ENCODE measurements at regions not wholly inside any gene's neighbourhood (a gene's known extent, or its start where the extent isn't known, plus 50 kb on each side); places are given as distances from the start of the nearest gene placed in this dataset.
"Not testable (repeated sequence)": the region's sequence is repeated elsewhere in the genome, so short reads cannot be mapped to it uniquely, and the experiment has no call there.

- no peak for DNase-seq (ENCODE audit: low read depth, low spot score)
Measured at GRCh38 chr2:3116371-3116770, 261.2 kb downstream of the EIPR1 start.

DNA sequence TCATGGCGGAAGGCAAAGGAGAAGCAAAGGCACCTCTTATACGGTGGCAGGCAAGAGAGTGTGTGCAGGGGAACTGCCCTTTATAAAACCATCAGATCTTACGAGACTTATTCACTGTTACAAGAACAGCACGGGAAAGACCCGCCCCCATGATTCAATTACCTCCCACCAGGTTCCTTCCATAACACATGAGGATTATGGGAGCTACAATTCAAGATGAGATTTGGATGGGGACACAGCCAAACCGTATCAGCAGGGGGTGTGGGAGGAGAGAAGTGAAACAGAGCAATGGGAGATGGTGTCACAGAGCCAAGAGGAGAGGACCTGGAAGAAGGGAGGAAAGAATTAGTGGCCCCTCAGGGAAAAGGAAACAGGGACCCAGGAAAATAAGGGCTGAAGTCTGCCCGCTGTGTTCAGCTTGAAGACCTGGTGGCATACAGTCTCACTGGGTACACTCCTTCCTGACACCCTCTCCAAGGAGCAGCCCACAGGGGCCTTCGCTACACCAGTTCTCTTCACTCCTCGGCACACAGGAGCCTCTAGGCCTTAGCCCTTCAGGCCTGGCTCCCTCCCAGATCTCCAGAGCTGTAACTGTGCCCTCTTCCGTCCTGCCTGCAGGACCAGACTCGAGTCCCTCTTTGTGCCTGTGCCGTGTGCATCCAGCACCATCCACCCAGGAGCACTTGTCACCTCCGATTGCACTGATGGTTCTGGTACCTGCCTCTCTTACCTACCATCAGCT lies 262.1 kb downstream of the EIPR1 start:
- DNase-seq (ENCODE audit: low read depth, low spot score) = no peak

More at GRCh38 chr2:3116371-3116770, 261.2 kb downstream of the EIPR1 start:
- H3K27ac ChIP-seq = no peak overlapping the region

DNA sequence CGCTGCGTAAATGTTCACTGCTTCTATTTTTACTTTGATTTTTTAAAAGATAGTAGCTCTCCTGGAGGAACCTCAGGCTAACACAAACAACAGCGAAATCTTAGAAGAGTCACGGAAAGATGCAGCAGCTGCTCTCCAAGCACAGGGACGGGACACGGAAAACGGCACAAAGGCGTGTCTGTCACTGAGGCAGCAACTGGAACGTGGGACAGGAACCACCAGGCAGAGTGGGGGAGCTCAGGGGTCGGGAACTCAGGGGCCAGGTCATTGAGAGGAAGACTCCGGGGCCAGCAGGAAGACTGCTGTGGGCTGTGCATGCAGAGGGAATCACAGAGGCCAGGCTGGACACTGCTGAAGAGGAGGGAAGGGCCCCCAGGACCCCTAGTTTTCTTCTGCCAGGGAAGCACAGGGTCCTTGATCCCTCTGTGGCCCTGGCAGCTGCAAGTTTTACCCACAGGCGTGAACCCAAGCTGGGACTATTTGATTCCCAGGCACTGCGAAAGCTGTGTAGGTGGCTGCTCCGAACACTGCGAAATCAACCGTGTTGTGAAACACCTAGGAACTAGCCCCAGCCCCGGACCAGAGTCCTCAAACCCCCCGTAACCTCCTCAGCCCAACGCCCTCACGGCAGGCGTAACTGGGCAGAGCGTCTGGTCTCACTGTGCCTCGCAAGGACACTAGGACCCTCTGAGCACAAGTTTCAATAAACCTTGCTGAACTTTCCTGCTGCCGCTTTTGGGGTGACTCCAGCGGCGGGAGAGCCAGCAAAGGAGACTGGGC lies 263.0 kb downstream of the EIPR1 start:
- DNase-seq (ENCODE audit: low read depth, low spot score) = no peak
- no peak overlapping the region for H3K27ac ChIP-seq

More for the DNA sequence above, 262.1 kb downstream of the EIPR1 start:
- H3K27ac ChIP-seq = no peak overlapping the region

- no peak for DNase-seq (ENCODE audit: low read depth, low spot score)
- H3K27ac ChIP-seq = no peak overlapping the region
Measured at GRCh38 chr2:3113769-3114168, 263.8 kb downstream of the EIPR1 start.

DNA sequence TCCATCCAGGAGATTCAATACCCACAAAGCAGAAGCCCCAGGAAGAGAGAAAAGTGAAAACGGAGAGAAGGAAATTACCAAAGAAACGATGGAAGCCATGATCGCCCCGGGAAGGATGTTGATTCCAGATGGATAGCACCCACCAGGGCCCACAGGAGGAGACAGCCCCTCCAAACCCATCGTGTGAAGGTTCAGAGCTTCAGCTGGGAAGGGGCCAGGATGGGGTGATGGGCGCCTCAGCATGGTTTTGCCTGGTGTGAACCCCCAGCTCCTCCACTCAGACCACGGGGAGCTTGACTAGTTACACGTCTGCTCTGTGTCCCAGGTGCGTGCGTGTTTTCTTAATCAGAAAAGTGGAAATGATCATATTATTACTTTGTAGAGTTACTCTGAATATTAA lies 264.5 kb downstream of the EIPR1 start:
- DNase-seq (ENCODE audit: low read depth, low spot score) = no peak
- no peak overlapping the region for H3K27ac ChIP-seq

- H3K27ac ChIP-seq = no peak overlapping the region
- no peak for DNase-seq (ENCODE audit: low read depth, low spot score)
Measured at GRCh38 chr2:3112553-3112952, 265.1 kb downstream of the EIPR1 start.

DNA sequence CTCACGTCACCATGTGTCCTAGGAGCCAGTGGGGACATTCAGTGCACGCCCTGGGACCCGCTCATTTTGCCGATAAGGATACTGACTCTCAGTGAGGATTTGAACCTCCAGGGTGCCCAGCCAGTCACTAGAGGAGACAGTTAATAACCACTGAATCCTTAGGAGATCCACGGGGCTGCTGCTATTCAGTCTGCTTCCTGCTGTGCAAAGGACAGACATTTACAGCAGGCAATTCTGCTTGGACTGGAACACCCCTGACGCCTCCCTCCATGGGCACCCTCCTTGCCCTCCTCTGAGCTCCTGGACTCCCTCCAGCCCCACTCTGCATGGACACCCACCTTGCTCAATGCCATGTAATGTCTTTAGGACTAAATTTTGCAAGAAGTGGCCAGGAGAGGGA lies 265.5 kb downstream of the EIPR1 start:
- no peak for DNase-seq (ENCODE audit: low read depth, low spot score)
- no peak overlapping the region for H3K27ac ChIP-seq

- H3K27ac ChIP-seq = no peak overlapping the region
- no peak for DNase-seq (ENCODE audit: low read depth, low spot score)
Measured at GRCh38 chr2:3110994-3111666, 266.5 kb downstream of the EIPR1 start.

GRCh38 chr2:3110555-3110954 lies 267.1 kb downstream of the EIPR1 start:
- H3K27ac ChIP-seq = no peak overlapping the region
- no peak for DNase-seq (ENCODE audit: low read depth, low spot score)

- no peak for DNase-seq (ENCODE audit: low read depth, low spot score)
- H3K27ac ChIP-seq = no peak overlapping the region
Measured at GRCh38 chr2:3108710-3109702, 268.6 kb downstream of the EIPR1 start.

DNA sequence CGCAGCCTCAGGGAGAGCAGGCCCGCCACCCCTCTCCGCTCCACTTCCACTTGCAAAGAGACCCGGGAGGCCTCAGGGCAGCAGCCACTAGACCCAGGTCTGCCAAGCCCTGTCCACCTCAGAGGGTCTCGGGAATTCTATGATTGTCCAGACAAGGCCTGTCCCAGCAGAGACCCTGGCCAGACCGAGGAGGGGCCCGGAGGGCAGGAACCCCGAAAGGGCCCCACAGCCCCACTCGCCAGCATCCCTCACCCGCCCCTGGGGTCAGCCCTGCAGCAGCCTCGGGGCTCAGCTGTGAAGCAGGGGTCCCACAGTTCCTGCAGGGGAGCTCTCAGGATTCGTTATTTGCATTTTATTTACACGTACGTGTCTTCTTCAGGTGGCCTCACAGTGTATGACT lies 269.5 kb downstream of the EIPR1 start:
- DNase-seq (ENCODE audit: low read depth, low spot score) = no peak
- no peak overlapping the region for H3K27ac ChIP-seq

DNA sequence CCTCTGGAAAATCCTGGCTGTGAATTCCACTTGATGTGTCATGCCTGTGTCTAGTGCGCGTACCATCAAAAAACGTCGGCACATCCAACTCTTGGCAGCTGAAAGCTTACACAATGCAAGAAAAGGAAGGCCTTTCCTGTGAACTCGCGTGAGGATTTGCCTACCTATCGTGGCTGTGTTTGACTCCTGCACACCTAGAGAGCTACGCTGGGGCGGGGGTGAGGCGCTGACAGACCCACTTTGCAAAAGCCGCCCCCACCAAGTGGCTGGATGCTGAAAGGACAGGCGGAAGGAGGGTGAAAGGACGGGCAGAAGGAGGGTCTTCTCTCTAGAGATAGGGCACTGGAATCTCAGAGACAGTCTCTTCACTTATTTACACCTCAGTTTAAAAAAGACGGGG lies 270.1 kb downstream of the EIPR1 start:
- no peak for DNase-seq (ENCODE audit: low read depth, low spot score)
- H3K27ac ChIP-seq = no peak overlapping the region

- no peak for DNase-seq (ENCODE audit: low read depth, low spot score)
- no peak overlapping the region for H3K27ac ChIP-seq
Measured at GRCh38 chr2:3105814-3106569, 271.6 kb downstream of the EIPR1 start.

- not testable (repeated sequence) for H3K27ac ChIP-seq; DNase-seq (ENCODE audit: low read depth, low spot score)
Measured at GRCh38 chr2:3104958-3105813, 272.4 kb downstream of the EIPR1 start.

DNA sequence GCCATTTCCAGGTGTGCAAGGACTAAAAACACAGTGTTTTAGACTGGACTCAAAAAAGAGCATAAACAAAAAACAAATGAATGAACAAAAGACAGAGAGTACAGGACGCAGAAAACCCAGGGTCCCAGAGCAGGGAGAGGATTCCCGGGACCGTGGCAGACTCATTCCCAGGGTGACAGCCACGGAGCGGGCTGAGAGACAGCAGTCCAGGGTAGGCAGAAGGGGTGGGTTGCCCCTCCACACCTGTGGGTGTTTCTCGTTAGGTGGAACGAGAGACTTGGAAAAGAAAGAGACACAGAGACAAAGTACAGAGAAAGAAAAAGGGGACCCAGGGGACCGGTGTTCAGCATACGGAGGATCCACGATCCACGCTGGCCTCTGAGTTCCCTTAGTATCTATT lies 273.4 kb downstream of the EIPR1 start:
- no peak for DNase-seq (ENCODE audit: low read depth, low spot score)
- H3K27ac ChIP-seq = no peak overlapping the region

DNA sequence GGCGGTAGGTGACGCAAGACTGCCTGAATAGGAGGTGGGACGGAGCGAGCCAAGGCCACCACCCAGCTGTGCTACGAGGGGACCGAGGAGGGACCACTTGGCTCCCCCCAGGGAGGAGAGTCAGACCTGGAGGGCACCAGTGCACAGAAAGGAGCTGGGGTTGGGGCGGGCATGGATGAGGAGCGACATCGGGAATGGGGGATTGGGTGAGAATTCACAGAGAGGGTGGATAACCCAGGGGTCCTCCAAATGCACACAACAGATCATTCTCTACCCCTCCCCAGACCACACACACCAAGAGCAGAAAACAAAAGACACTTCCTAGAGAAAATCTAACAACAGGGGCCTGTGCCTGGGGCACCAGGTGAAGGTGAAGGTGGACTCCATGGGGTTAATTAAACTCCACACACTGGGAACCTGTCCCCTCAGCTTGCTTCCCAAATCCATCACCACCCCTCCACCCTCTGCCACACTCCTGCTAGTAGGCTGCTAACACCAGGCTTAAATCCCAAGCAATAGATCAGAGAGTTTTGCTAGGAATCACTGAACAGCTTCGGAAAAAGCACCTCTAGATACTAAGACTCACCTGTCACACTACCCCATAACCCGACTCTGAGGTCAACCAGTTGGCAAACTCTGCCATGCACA lies 274.6 kb downstream of the EIPR1 start:
- no peak for DNase-seq (ENCODE audit: low read depth, low spot score)
- no peak overlapping the region for H3K27ac ChIP-seq

DNA sequence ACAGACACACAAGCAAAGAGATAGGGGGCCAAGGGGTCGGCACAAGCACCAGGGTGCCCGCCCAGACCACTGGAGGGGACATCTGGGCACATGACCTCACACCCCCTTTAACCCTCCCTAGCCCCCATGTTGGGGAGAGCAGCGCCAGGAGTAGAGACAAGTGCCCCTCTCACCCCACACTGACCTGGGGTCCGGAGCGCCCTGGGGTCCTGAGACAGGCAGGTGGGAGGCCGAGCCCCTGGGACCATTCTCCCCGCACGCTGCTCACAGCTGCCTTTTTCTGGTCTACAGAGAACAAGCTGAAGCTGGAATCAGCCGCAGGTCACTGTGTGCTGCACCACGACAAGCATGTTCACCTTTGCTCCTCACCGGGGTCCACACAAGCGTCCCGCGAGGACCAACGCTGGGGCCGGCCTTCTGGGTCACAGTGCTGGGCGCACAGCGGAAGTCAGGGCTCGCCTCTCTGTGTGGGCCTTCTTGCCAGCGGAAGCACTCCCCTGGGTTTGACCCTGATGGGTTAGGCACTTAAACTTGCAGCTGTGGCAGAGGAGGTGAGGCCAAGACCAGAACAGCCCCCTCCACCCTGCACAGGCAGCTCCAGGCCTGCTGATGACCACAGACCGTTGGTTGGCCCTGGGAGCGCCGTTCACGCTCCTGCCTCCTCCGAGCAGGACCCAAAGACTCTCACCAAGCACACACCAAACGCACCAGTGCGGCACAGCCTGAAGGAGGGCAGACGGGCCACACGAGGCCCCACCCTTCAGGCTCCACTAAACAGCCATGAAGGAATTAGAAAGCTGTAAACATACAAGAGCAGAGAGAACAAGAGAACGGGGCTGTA lies 275.3 kb downstream of the EIPR1 start:
- DNase-seq (ENCODE audit: low read depth, low spot score) = no peak
- no peak overlapping the region for H3K27ac ChIP-seq

Data from epithelial cell of prostate (primary cell).